Right lobe of liver (tissue), 6 donors: ENCODE measurements at regions not wholly inside any gene's neighbourhood (a gene's known extent, or its start where the extent isn't known, plus 50 kb on each side); places are given as distances from the start of the nearest gene placed in this dataset.

Experiments
- ATAC-seq, 4 donors: fragments of 200-7000 bp; cut with Tn5 transposase; one replicate each; pipeline ENCODE4 v1.9.1; 2020; ENCODE audit warnings: mild to moderate bottlenecking in 4 of 4, moderate library complexity in 4 of 4
- DNase-seq, 3 donors: peaks; one replicate each; pipeline ENCODE4 v3.0.0-alpha.2; 2020
- H3K27ac ChIP-seq, 3 donors: fragments of 200-600 bp; one replicate each; pipeline ENCODE4 v1.8.0; 2022
- H3K27me3 ChIP-seq, 2 donors: fragments of 200-600 bp; one replicate each; pipeline ENCODE4 v1.8.0; 2022
- H3K36me3 ChIP-seq, 4 donors: fragments of 200-600 bp; sonication (generic) in 1 of 4; one replicate each; pipeline versions ENCODE4 v1.5.1 to v1.8.0; 2017 to 2022; ENCODE audit warnings: control low read depth in 1 of 4
- H3K4me1 ChIP-seq, 4 donors: fragments of 200-600 bp; sonication (generic) in 1 of 4; one replicate each; pipeline versions ENCODE4 v1.5.1 to v1.8.0; 2017 to 2022; ENCODE audit warnings: control low read depth in 1 of 4
- H3K4me3 ChIP-seq, 3 donors: fragments of 200-600 bp; one replicate each; pipeline ENCODE4 v1.8.0; 2022
- H3K9me3 ChIP-seq, 4 donors: fragments of 200-600 bp; sonication (generic) in 1 of 4; one replicate each; pipeline versions ENCODE4 v1.5.1 to v1.8.0; 2017 to 2022; ENCODE audit warnings: control low read depth in 1 of 4
- POLR2A ChIP-seq: fragments of 450-650 bp; IDR thresholded peaks from one replicate; pipeline ENCODE4 v1.6.1; 2017; ENCODE audit warnings: antibody characterized with exemption, mild to moderate bottlenecking
- WGBS: methylation state at CpG from one replicate; pipeline ENCODE4 v1.1.6; 2018; ENCODE audit warnings: low coverage, low lambda C conversion rate; ENCODE audit not compliant: insufficient coverage; ENCODE audit errors: missing lambda C conversion rate; 5-methylcytosine and 5-hydroxymethylcytosine counted together
- intact Hi-C, 2 donors: fragments of 100-400 bp; cut with DNase I; formaldehyde crosslinking; loops; one replicate each; pipeline versions ENCODE4 v1.11.2 to v1.14.1; 2022
- TF ChIP-seq, protein P1 (sequence below), 4 donors: fragments of 200-600 bp in 3 of 4; fragments of 450-650 bp in 1 of 4; IDR thresholded peaks; one replicate each; pipeline versions ENCODE4 v1.5.1 to v1.8.0; 2016 to 2022; ENCODE audit warnings: antibody characterized with exemption in 4 of 4, mild to moderate bottlenecking in 2 of 4
- donor health status: DM: no; HTN: yes; CAD: no.
- donor health status: DM: no; HTN: no; CAD: no.
- donor health status: DM: no; HTN: no; CAD: no.
- donor health status: DM: no; HTN: yes; CAD: no.
- donor health status: DM: no; HTN: yes; CAD: no.

DNA sequence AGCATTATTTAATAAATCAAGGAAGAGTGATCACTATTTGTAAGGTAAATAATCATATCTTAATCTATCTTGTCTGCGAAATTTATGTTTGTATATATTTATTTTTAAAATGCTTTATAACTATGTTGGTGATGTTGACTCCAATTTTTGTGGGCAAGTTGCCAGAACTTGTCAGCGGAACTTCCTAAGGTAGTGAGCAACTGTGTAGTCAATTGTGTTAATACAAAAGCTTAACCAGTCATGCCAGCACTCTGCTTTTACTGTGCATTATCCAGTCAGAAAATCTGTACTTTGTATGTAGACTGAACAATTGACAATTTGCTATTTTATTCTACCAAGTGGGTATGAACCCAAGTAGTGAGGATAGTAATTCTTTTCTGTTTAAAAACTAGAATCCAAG lies 61.9 kb upstream of the RND3 start:
- Histone ChIP-seq H3K36me3 (no peaks in the 10 kb centered on the region), H3K27ac (no peak overlapping the region), H3K27me3 (no peaks in the 10 kb centered on the region), H3K4me3 (no peak overlapping the region), H3K4me1 (peaks cover 0 to 18% (median 7%) of the 10 kb centered on the region in 4 donors), H3K9me3 (no peaks in the 10 kb centered on the region)
- ATAC-seq (no peak), DNase-seq (no peak)
- intact Hi-C loops = no loop called here
- WGBS = 62% methylated on average over 2 of the region's 2 CpGs
- TF ChIP-seq, protein P1, sequence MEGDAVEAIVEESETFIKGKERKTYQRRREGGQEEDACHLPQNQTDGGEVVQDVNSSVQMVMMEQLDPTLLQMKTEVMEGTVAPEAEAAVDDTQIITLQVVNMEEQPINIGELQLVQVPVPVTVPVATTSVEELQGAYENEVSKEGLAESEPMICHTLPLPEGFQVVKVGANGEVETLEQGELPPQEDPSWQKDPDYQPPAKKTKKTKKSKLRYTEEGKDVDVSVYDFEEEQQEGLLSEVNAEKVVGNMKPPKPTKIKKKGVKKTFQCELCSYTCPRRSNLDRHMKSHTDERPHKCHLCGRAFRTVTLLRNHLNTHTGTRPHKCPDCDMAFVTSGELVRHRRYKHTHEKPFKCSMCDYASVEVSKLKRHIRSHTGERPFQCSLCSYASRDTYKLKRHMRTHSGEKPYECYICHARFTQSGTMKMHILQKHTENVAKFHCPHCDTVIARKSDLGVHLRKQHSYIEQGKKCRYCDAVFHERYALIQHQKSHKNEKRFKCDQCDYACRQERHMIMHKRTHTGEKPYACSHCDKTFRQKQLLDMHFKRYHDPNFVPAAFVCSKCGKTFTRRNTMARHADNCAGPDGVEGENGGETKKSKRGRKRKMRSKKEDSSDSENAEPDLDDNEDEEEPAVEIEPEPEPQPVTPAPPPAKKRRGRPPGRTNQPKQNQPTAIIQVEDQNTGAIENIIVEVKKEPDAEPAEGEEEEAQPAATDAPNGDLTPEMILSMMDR (IDR thresholded peaks at IDR 0.05) = no peak
- no peak for TF ChIP-seq POLR2A

- Histone ChIP-seq H3K36me3 (no peaks in the 10 kb centered on the region), H3K9me3 (no peaks in the 10 kb centered on the region), H3K4me1 (peaks cover 0 to 12% (median 4%) of the 10 kb centered on the region in 4 donors), H3K27me3 (no peaks in the 10 kb centered on the region), H3K27ac (no peak overlapping the region), H3K4me3 (no peak overlapping the region)
- TF ChIP-seq POLR2A = no peak
- TF ChIP-seq, protein P1 (IDR thresholded peaks at IDR 0.05) = peak in 3 of 4 donors; percentile 12 to 36 (median 19)
- no peak for DNase-seq
- peak in 2 of 4 donors; percentile 42 to 48 for ATAC-seq
- intact Hi-C loops = no loop called here
- 43% methylated on average over 2 of the region's 2 CpGs for WGBS
Measured at GRCh38 chr2:150548527-150548926, 61.1 kb upstream of the RND3 start.

- DNase-seq (no peak), ATAC-seq (no peak)
- TF ChIP-seq, protein P1 (IDR thresholded peaks at IDR 0.05) = no peak
- TF ChIP-seq POLR2A = no peak
- Histone ChIP-seq H3K27me3 (no peaks in the 10 kb centered on the region), H3K27ac (no peak overlapping the region), H3K9me3 (no peaks in the 10 kb centered on the region), H3K4me1 (no peaks in the 10 kb centered on the region), H3K36me3 (no peaks in the 10 kb centered on the region), H3K4me3 (no peak overlapping the region)
- WGBS = 86% methylated on average over 4 of the region's 4 CpGs
- intact Hi-C loops = no loop called here
Measured at GRCh38 chr2:150545916-150546315, 58.4 kb upstream of the RND3 start.

GRCh38 chr2:150544731-150545130 lies 57.3 kb upstream of the RND3 start:
- TF ChIP-seq POLR2A = no peak
- TF ChIP-seq, protein P1 (IDR thresholded peaks at IDR 0.05) = no peak
- H3K4me3 ChIP-seq = no peak overlapping the region
- ATAC-seq (no peak), DNase-seq (no peak)
- H3K4me1 ChIP-seq = no peaks in the 10 kb centered on the region
- WGBS = 77% methylated on average over 3 of the region's 3 CpGs
- no peak overlapping the region for H3K27ac ChIP-seq
- H3K36me3 ChIP-seq = no peaks in the 10 kb centered on the region
- intact Hi-C loops = no loop called here
- H3K27me3 ChIP-seq = no peaks in the 10 kb centered on the region
- H3K9me3 ChIP-seq = no peaks in the 10 kb centered on the region

DNA sequence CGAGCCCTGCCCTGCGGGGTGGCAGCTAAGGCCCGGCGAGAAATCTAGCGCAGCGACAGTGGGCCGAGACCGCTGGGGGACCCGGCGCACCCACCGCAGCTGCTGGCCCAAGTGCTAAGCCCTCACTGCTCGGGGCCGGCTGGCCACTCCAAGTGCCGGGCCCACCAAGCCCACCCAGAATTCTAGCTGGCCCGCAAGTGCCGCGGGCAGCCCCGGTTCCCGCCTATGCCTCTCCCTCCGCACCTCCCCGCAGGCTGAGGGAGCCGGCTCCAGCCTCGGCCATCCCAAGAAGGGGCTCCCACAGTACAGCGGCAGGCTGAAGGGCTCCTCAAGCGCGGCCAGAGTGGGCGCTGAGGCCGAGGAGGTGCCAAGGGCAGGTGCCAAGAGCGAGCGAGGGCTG lies 55.2 kb upstream of the RND3 start:
- ATAC-seq (no peak), DNase-seq (no peak)
- intact Hi-C loops = no loop called here
- H3K27ac ChIP-seq = no peak overlapping the region
- H3K4me3 ChIP-seq = no peak overlapping the region
- H3K27me3 ChIP-seq = no peaks in the 10 kb centered on the region
- no peak for TF ChIP-seq POLR2A
- TF ChIP-seq, protein P1 (IDR thresholded peaks at IDR 0.05) = no peak
- H3K9me3 ChIP-seq = no peaks in the 10 kb centered on the region
- 100% methylated on average over 6 of the region's 30 CpGs for WGBS
- H3K36me3 ChIP-seq = no peaks in the 10 kb centered on the region
- H3K4me1 ChIP-seq = no peaks in the 10 kb centered on the region
